IMR-90 (cell line): ENCODE measurements at regions not wholly inside any gene's neighbourhood (a gene's known extent, or its start where the extent isn't known, plus 50 kb on each side); places are given as distances from the start of the nearest gene placed in this dataset.

ENCODE experiments used
- ATAC-seq: fragments of 200-7000 bp; cut with Tn5 transposase; 2 replicates; pipeline ENCODE4 v1.9.1; 2020; ENCODE audit warnings: low read depth, mild to moderate bottlenecking, moderate library complexity
- BruUV-seq: library from RNA; stranded (reverse); fragments of 400-500 nt; replicated peaks from 2 replicates; lab custom pipeline; 2021; lab: Mats Ljungman, UMichigan
- CTCF ChIA-PET: fragments of 300-600 bp; formaldehyde crosslinking; extraction: SDS; loops from one replicate; lab custom pipeline; 2021; ENCODE audit warnings: antibody characterized with exemption; lab: Yijun Ruan, JAX
- POLR2A ChIA-PET: fragments of 300-600 bp; sonication (Branson Sonifier 250); formaldehyde crosslinking; loops from one replicate; lab custom pipeline; 2022; ENCODE audit warnings: antibody characterized with exemption; ENCODE audit not compliant: unreplicated experiment; lab: Charles Lee
- DNase-seq: peaks from one replicate; pipeline ENCODE4 v3.0.0; 2013
- H2AFZ ChIP-seq: replicated peaks from 2 replicates; pipeline ENCODE3; 2013; ENCODE audit warnings: low read length, mild to moderate bottlenecking; ENCODE audit not compliant: poor library complexity
- H2AK5ac ChIP-seq: 2 replicates; pipeline ENCODE4 v1.6.1; 2013; ENCODE audit warnings: low read depth, low read length, inconsistent platforms
- H2AK9ac ChIP-seq: replicated peaks from 2 replicates; pipeline ENCODE3; 2013; ENCODE audit warnings: mild to moderate bottlenecking, low read depth, low read length, moderate library complexity; ENCODE audit not compliant: poor library complexity
- H2BK120ac ChIP-seq: 2 replicates; pipeline ENCODE4 v1.6.1; 2013; ENCODE audit warnings: low read depth, low read length, inconsistent platforms
- H2BK15ac ChIP-seq: 3 replicates; pipeline ENCODE4 v1.6.1; 2013; ENCODE audit warnings: low read depth, low read length, inconsistent platforms
- H2BK20ac ChIP-seq: 2 replicates; pipeline ENCODE4 v1.6.1; 2013; ENCODE audit warnings: low read depth, mild to moderate bottlenecking, inconsistent platforms, low read length, moderate library complexity
- H2BK5ac ChIP-seq: 2 replicates; pipeline ENCODE4 v1.6.1; 2013; ENCODE audit warnings: mild to moderate bottlenecking, low read depth, low read length, inconsistent platforms; ENCODE audit not compliant: poor library complexity, severe bottlenecking
- H3K14ac ChIP-seq: replicated peaks from 2 replicates; pipeline ENCODE4 v1.6.1; 2013; ENCODE audit warnings: low read depth, low read length, inconsistent platforms
- H3K18ac ChIP-seq: 2 replicates; pipeline ENCODE4 v1.6.1; 2013; ENCODE audit warnings: low read depth, low read length, control low read depth
- H3K23ac ChIP-seq: 2 replicates; pipeline ENCODE4 v1.6.1; 2013; ENCODE audit warnings: low read depth, low read length, inconsistent platforms
- H3K27ac ChIP-seq: 2 replicates; pipeline ENCODE4 v1.5.1; 2013; ENCODE audit warnings: mild to moderate bottlenecking, control low read depth, low read length; ENCODE audit not compliant: insufficient read depth
- H3K27me3 ChIP-seq: 2 replicates; pipeline ENCODE4 v1.6.1; 2013; ENCODE audit warnings: low read length; ENCODE audit not compliant: control insufficient read depth, insufficient read depth
- H3K36me3 ChIP-seq: 2 replicates; pipeline ENCODE4 v1.6.1; 2013; ENCODE audit warnings: low read length, mixed read lengths; ENCODE audit not compliant: control insufficient read depth, insufficient read depth
- H3K4ac ChIP-seq: 2 replicates; pipeline ENCODE4 v1.6.1; 2013; ENCODE audit warnings: low read depth, low read length, inconsistent platforms
- H3K4me1 ChIP-seq: 2 replicates; pipeline ENCODE4 v1.6.1; 2013; ENCODE audit warnings: low read length, mixed read lengths; ENCODE audit not compliant: control insufficient read depth, insufficient read depth
- H3K4me2 ChIP-seq: 2 replicates; pipeline ENCODE4 v1.6.1; 2013; ENCODE audit warnings: low read depth, mild to moderate bottlenecking, control low read depth, low read length, moderate library complexity
- H3K4me3 ChIP-seq: 2 replicates; pipeline ENCODE4 v1.5.1; 2013; ENCODE audit warnings: low read depth, mild to moderate bottlenecking, control low read depth, low read length, moderate library complexity; ENCODE audit not compliant: insufficient read depth
- H3K56ac ChIP-seq: 2 replicates; pipeline ENCODE4 v1.6.1; 2013; ENCODE audit warnings: low read length, inconsistent platforms; ENCODE audit not compliant: insufficient read depth; ENCODE audit errors: extremely low read depth
- H3K79me1 ChIP-seq, 2 experiments: 2 replicates each; pipeline ENCODE4 v1.6.1; 2013; ENCODE audit warnings: low read length in 2 of 2, inconsistent platforms in 1 of 2, low read depth in 1 of 2
- H3K9ac ChIP-seq: 2 replicates; pipeline ENCODE4 v1.6.1; 2013; ENCODE audit warnings: low read depth, low read length, control low read depth
- H3K9me1 ChIP-seq: 2 replicates; pipeline ENCODE4 v1.6.1; 2013; ENCODE audit warnings: low read length, inconsistent platforms; ENCODE audit not compliant: insufficient read depth
- H3K9me3 ChIP-seq: 2 replicates; pipeline ENCODE4 v1.6.1; 2013; ENCODE audit warnings: low read length; ENCODE audit not compliant: control insufficient read depth, insufficient read depth
- H4K20me1 ChIP-seq: 2 replicates; pipeline ENCODE4 v1.6.1; 2013; ENCODE audit warnings: low read length, inconsistent platforms; ENCODE audit not compliant: insufficient read depth
- H4K5ac ChIP-seq: 2 replicates; pipeline ENCODE4 v1.6.1; 2013; ENCODE audit warnings: mild to moderate bottlenecking, low read depth, low read length, control low read depth
- H4K8ac ChIP-seq, 2 experiments: 2 replicates each; pipeline ENCODE4 v1.6.1; 2013; ENCODE audit warnings: low read depth in 2 of 2, low read length in 2 of 2, control low read depth in 1 of 2, inconsistent platforms in 1 of 2
- H4K91ac ChIP-seq: 2 replicates; pipeline ENCODE4 v1.6.1; 2013; ENCODE audit warnings: low read depth, low read length, inconsistent platforms; ENCODE audit not compliant: insufficient read depth
- BHLHE40 ChIP-seq: fragments of 150-350 bp; IDR thresholded peaks from 2 replicates; pipeline ENCODE4 v1.6.1; 2016; ENCODE audit warnings: mild to moderate bottlenecking, low read depth, low read length
- CHD1 ChIP-seq: IDR thresholded peaks from 2 replicates; pipeline ENCODE4 v1.6.1; 2012; ENCODE audit warnings: low read depth, low read length, improper control_type of control experiment
- CTCF ChIP-seq: conservative IDR thresholded peaks from 2 replicates; pipeline ENCODE4 v1.5.1; 2012; ENCODE audit warnings: mild to moderate bottlenecking, low read depth, low read length, improper control_type of control experiment
- ELK1 ChIP-seq: fragments of 150-350 bp; IDR thresholded peaks from 2 replicates; pipeline ENCODE4 v1.6.1; 2016; ENCODE audit warnings: low read depth, mild to moderate bottlenecking, low read length, moderate library complexity, borderline replicate concordance
- FOS ChIP-seq: fragments of 150-350 bp; IDR thresholded peaks from 2 replicates; pipeline ENCODE4 v1.6.1; 2016; ENCODE audit warnings: low read depth, low read length
- MAFK ChIP-seq: IDR thresholded peaks from 2 replicates; pipeline ENCODE4 v1.6.1; 2012; ENCODE audit warnings: low read depth, low read length, improper control_type of control experiment
- MAZ ChIP-seq: IDR thresholded peaks from 2 replicates; pipeline ENCODE4 v1.6.1; 2012; ENCODE audit warnings: low read depth, mild to moderate bottlenecking, low read length, improper control_type of control experiment, moderate library complexity, borderline replicate concordance
- MXI1 ChIP-seq: IDR thresholded peaks from 2 replicates; pipeline ENCODE4 v1.6.1; 2012; ENCODE audit warnings: low read depth, mild to moderate bottlenecking, low read length, moderate library complexity, borderline replicate concordance
- NFE2L2 ChIP-seq: fragments of 150-350 bp; IDR thresholded peaks from 2 replicates; pipeline ENCODE4 v1.6.1; 2016; ENCODE audit warnings: low read depth, mild to moderate bottlenecking, low read length
- POLR2A ChIP-seq: IDR thresholded peaks from 2 replicates; pipeline ENCODE4 v1.6.1; 2012; ENCODE audit warnings: mild to moderate bottlenecking, low read depth, low read length
- RAD21 ChIP-seq: IDR thresholded peaks from 2 replicates; pipeline ENCODE4 v1.6.1; 2012; ENCODE audit warnings: low read length, improper control_type of control experiment
- RCOR1 ChIP-seq: IDR thresholded peaks from 2 replicates; pipeline ENCODE4 v1.6.1; 2012; ENCODE audit warnings: mild to moderate bottlenecking, low read length, improper control_type of control experiment; ENCODE audit not compliant: insufficient replicate concordance
- RFX5 ChIP-seq: IDR thresholded peaks from 2 replicates; pipeline ENCODE4 v1.8.0; 2012; ENCODE audit warnings: low read depth, mild to moderate bottlenecking, low read length, moderate library complexity
- SMC3 ChIP-seq: fragments of 150-350 bp; IDR thresholded peaks from 2 replicates; pipeline ENCODE4 v1.6.1; 2016; ENCODE audit warnings: low read depth, mild to moderate bottlenecking, antibody characterized with exemption, low read length, moderate library complexity
- USF2 ChIP-seq: fragments of 150-350 bp; IDR thresholded peaks from 2 replicates; pipeline ENCODE4 v1.6.1; 2017; ENCODE audit warnings: mild to moderate bottlenecking, antibody characterized with exemption, low read length, low read depth
- WGBS, 2 experiments: methylation state at CpG; one replicate each; pipeline versions ENCODE4 v1.1.5 to v1.1.7; 2013; ENCODE audit warnings: missing lambda C conversion rate in 2 of 2; ENCODE audit not compliant: insufficient read length in 1 of 2; ENCODE audit errors: extremely low coverage in 2 of 2; 5-methylcytosine and 5-hydroxymethylcytosine counted together
- dilution Hi-C: fragments of 300-500 bp; cut with HindIII; formaldehyde crosslinking; loops from one replicate; pipeline ENCODE4 v1.14.3; 2018; ENCODE audit warnings: low sequenced_read_pairs; ENCODE audit not compliant: unreplicated experiment
- in situ Hi-C: fragments of 300-500 bp; cut with MboI; formaldehyde crosslinking; loops from 3 replicates; pipeline ENCODE4 v1.14.3; 2019; ENCODE audit warnings: low sequenced_read_pairs, inconsistent platforms, mixed read lengths
- intact Hi-C: fragments of 100-400 bp; cut with micrococcal nuclease; formaldehyde crosslinking; loops from 2 replicates; pipeline ENCODE4 v1.10.0; 2022

- Histone ChIP-seq H3K14ac (0 out of 2 replicates have a peak overlapping the region, but pooled peaks have one; percentile 41), H2BK5ac (no peak overlapping the region), H3K4me2 (no peak overlapping the region), H3K4me1 (peaks cover 14% of the 10 kb centered on the region), H2AFZ (no peak overlapping the region), H3K23ac (no peak overlapping the region), H3K4me3 (no peak overlapping the region), H2AK9ac (no peak overlapping the region), H3K18ac (peak overlapping the region; percentile 17; the same call in 1 of the 2 replicates), H4K5ac (no peak overlapping the region), H2AK5ac (peak overlapping the region; percentile 67; the same call in 1 of the 2 replicates), H4K91ac (no peak overlapping the region), H3K56ac (no peak overlapping the region), H2BK120ac (peak overlapping the region; percentile 42; the same call in 1 of the 2 replicates), H2BK20ac (peak overlapping the region; percentile 8; the same call in 1 of the 2 replicates), H3K9me3 (no peaks in the 10 kb centered on the region), H3K4ac (peak overlapping the region; percentile 59), H2BK15ac (no peak overlapping the region; the same call in 2 of the 3 replicates), H3K79me1 (0 out of 4 replicates have a peak, but pooled peaks cover 0 to 7% of the 10 kb centered on the region in 2 experiments), H4K20me1 (no peaks in the 10 kb centered on the region), H3K9ac (no peak overlapping the region), H3K9me1 (peaks cover 19% of the 10 kb centered on the region), H3K27me3 (no peaks in the 10 kb centered on the region), H3K36me3 (no peaks in the 10 kb centered on the region), H4K8ac (peak overlapping the region in 1 of 2 experiments; percentile 27; a peak in 1 of 4 replicates), H3K27ac (no peak overlapping the region)
- CTCF ChIA-PET = no interaction called here
- no TSS peak for BruUV-seq
- DNase-seq (no peak), ATAC-seq (no peak)
- WGBS, 2 experiments = no CpG with 5 or more reads among the region's 2 CpGs
- intact Hi-C loops (no loop called here), dilution Hi-C loops (no loop called here), in situ Hi-C loops (no loop called here)
- POLR2A ChIA-PET = no interaction called here
- TF ChIP-seq MXI1 = no peak
- no peak for TF ChIP-seq RAD21
- TF ChIP-seq USF2 = no peak
- TF ChIP-seq NFE2L2 = no peak
- TF ChIP-seq BHLHE40 = no peak
- no peak for TF ChIP-seq ELK1
- TF ChIP-seq SMC3 = no peak
- no peak for TF ChIP-seq FOS
- no peak for TF ChIP-seq POLR2A
- TF ChIP-seq RCOR1 = no peak
- no peak for TF ChIP-seq MAZ
- no peak for TF ChIP-seq RFX5
- no peak for TF ChIP-seq CTCF
- TF ChIP-seq CHD1 = no peak
- TF ChIP-seq MAFK = no peak
Measured at GRCh38 chr2:234827096-234827860, 124.5 kb upstream of the SH3BP4 start.
